Inflammatory macrophage treated with lipopolysaccharide for 1 hour (primary cell): ENCODE measurements at regions not wholly inside any gene's neighbourhood (a gene's known extent, or its start where the extent isn't known, plus 50 kb on each side); places are given as distances from the start of the nearest gene placed in this dataset.

Source experiments
- DNase-seq, 2 donors: peaks; one replicate each; pipeline ENCODE4 v3.0.0-alpha.2; 2020 to 2022

- no peak for DNase-seq
Measured at GRCh38 chr17:33516645-33517044, 223.6 kb upstream of the ASIC2 start.

- peak; percentile 1 to 8 for DNase-seq
Measured at GRCh38 chr17:33517746-33518145, 224.7 kb upstream of the ASIC2 start.

GRCh38 chr17:33519692-33520091, 226.6 kb upstream of the ASIC2 start:
- DNase-seq = no peak

- DNase-seq = peak; percentile 15 to 51
Measured at GRCh38 chr17:33520426-33521330, 227.6 kb upstream of the ASIC2 start.

GRCh38 chr17:33521784-33522183, 228.7 kb upstream of the ASIC2 start:
- no peak for DNase-seq

GRCh38 chr17:33522623-33523022, 229.5 kb upstream of the ASIC2 start:
- DNase-seq = no peak

GRCh38 chr17:33523577-33523981, 230.5 kb upstream of the ASIC2 start:
- DNase-seq = peak; percentile 30 to 59

GRCh38 chr17:33525186-33525585, 232.1 kb upstream of the ASIC2 start:
- DNase-seq = no peak

- no peak for DNase-seq
Measured at GRCh38 chr17:33526717-33527116, 233.6 kb upstream of the ASIC2 start.

GRCh38 chr17:33527290-33527689, 234.2 kb upstream of the ASIC2 start:
- DNase-seq = no peak

- DNase-seq = no peak
Measured at GRCh38 chr17:33528846-33529245, 235.8 kb upstream of the ASIC2 start.

- no peak for DNase-seq
Measured at GRCh38 chr17:33529816-33530215, 236.7 kb upstream of the ASIC2 start.

- no peak for DNase-seq
Measured at GRCh38 chr17:33531311-33531710, 238.2 kb upstream of the ASIC2 start.

GRCh38 chr17:33534087-33534486, 241.0 kb upstream of the ASIC2 start:
- DNase-seq = no peak

- no peak for DNase-seq
Measured at GRCh38 chr17:33545124-33545523, 252.0 kb upstream of the ASIC2 start.

GRCh38 chr17:33550261-33550660, 257.2 kb upstream of the ASIC2 start:
- no peak for DNase-seq

- DNase-seq = no peak
Measured at GRCh38 chr17:33551075-33551474, 258.0 kb upstream of the ASIC2 start.

- DNase-seq = no peak
Measured at GRCh38 chr17:33551911-33552310, 258.8 kb upstream of the ASIC2 start.

GRCh38 chr17:33560165-33560564, 267.1 kb upstream of the ASIC2 start:
- no peak for DNase-seq

- no peak for DNase-seq
Measured at GRCh38 chr17:33560871-33561270, 267.8 kb upstream of the ASIC2 start.

GRCh38 chr17:33561569-33562334, 268.7 kb upstream of the ASIC2 start:
- DNase-seq = no peak

- no peak for DNase-seq
Measured at GRCh38 chr17:33562792-33563191, 269.7 kb upstream of the ASIC2 start.

GRCh38 chr17:33564146-33564545, 271.1 kb upstream of the ASIC2 start:
- DNase-seq = no peak

- no peak for DNase-seq
Measured at GRCh38 chr17:33567223-33567622, 274.1 kb upstream of the ASIC2 start.
